ENCODE measurements at regions not wholly inside any gene's neighbourhood (a gene's known extent, or its start where the extent isn't known, plus 50 kb on each side); places are given as distances from the start of the nearest gene placed in this dataset.

- TF ChIP-seq HDGF (IDR thresholded peaks at IDR 0.05): no peak
- TF ChIP-seq ATF3 (IDR thresholded peaks at IDR 0.05; ENCODE audit: borderline replicate concordance, extremely low read depth, low read depth, low read length): no peak
Observed at GRCh38 chr13:61162106-61162505, 253.5 kb downstream of the PCDH20 start.

Measured in GM12878 (cell line).